Myocyte (in vitro differentiated cells): ENCODE measurements at regions not wholly inside any gene's neighbourhood (a gene's known extent, or its start where the extent isn't known, plus 50 kb on each side); places are given as distances from the start of the nearest gene placed in this dataset.
"Not testable (repeated sequence)": the region's sequence is repeated elsewhere in the genome, so short reads cannot be mapped to it uniquely, and the experiment has no call there.

Experiments
- DNase-seq: peaks from one replicate; pipeline ENCODE4 v3.0.0-alpha.2; 2012; ENCODE audit warnings: low read depth

DNA sequence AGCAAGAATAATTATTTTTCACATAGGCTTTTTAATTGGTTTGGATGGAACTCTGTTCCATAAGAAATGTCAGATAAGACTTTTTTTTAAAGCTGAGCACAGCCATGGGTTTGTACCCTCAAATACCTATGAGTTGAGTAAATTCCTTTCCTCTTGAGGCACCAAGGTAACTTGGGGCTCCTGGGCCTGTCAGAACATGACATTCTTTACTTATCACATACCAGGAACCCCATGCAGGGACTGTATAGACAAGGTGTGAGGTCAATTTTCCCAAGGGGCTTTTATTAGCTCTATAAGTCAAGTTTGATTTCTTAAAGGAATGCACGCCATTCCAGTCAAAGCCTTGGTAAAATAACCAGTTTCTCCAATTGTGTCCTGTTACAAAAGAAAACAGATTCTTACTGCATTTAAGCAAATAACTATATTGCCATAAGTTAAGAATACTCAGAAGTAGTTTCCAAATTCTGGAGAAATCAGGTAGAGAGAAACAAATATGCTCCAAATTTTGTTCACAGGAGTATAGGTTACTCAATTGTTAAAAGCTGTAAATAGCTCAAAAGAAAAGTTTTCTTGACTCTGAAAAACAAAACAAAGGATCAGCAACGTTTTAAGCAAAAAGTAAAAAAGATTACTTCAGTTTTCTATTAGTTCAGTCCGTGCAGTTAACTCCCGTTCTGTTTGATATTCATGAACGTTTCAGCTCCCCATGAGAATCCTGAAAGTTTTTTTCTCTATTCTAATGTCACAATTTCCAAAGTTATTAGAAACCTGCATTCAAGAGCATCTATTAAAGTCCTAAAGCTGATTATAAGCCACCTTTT lies 167.5 kb upstream of the NAMPT start:
- DNase-seq = no peak

DNA sequence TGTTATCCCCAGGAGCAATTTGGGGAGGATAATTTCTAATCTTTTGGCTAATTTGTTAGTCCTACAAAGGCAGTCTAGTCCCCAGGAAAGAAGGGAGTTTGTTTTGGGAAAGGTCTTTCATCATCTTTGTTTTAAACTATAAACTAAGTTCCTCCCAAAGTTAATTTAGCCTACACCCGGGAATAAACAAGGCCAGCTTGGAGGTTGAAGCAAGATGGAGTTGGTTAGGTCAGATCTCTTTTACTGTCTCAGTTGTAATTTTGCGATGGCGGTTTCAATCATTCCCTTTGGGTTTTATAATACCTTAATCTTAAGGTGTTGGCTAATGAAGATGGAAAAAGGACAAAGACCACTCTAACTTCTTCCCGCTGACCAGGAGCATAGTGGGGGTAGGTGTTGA lies 166.4 kb upstream of the NAMPT start:
- no peak for DNase-seq

DNA sequence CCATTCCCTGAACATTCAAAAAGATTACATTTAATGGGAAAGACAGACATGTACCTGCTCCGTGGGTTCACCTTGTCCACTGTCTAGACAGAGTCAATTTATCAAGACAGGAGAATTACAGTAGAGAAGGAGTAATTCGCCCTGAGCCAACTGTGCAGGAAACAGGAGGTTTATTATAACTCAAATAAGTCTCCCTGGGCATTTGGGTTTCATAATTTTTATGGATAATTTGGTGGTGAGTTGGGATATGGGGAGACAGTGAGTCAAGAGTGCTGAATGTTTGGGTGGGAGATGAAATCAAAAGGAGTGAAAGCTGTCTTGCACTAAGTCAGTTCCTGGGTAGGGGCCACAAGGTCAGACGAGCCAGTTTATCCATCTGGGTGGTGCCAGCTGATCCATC lies 165.9 kb upstream of the NAMPT start:
- DNase-seq = no peak

DNA sequence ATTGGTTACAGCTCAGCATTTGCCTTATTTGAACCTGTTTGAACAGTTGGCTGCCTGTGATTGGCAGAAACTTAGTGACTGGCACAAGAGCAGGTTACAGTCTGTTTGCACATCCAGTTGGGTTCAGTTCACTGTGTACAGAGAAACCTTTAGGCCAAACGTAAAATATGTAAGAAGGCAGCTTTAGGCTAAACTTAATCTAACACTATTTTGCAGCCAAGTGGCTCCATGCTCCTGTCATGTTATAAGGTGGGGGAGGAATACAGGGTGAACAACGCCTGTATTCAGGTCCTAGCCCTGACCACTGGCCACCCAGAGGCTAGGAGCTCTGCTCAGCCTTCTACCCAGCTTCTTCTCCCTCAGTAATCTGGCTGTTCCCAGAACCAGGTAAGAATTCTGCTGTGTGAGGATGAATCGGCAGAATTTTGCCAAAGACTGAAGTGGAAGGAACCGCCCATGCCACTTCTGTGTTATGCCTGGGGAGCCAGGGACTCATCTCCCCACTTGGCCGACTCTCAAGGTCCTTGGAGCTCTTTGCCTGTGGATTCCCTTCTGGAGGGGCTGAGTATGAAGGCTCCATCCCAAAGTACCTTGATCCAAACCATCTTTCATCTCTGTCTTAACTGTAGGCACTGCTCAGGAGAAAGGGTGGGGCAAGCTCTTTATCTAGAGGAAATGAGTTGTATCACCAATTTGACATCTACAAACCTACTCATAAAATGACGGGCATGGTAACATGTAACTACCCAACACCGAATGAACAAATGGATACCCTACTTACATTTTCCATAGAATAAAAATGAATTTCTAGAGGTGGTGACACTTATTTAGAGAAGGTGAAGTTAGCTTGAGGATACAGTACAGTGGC lies 164.4 kb upstream of the NAMPT start:
- DNase-seq = no peak

DNA sequence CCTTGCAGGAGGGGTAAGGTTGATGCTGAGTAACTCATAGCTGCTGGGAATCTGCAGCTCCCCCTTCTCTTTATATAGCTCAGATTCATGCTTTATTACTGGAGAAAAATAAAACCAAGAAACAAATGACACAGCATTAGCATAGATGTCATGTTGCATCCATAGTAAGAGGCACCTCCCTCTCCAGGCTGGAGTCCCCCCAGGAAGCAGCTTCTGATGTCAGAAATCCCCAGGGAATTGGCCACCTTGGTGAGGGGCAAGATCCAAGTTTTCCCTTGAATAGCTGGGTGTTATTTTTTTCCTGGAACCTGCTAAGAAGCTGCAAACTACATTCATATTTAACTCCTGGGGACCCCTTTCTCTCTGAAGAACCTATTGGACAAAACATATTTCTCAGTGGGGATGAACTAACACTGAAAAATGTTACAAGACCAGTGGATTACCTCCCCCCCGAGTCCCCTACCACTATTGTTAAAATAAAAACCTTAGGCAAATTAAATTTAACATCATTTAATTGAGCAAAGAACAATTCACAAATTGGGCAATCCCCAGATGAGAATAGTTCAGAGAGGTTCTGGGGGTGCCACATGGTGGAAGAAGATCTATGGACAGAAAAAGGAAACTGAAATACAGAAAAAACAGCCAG lies 163.7 kb upstream of the NAMPT start:
- DNase-seq = no peak

DNA sequence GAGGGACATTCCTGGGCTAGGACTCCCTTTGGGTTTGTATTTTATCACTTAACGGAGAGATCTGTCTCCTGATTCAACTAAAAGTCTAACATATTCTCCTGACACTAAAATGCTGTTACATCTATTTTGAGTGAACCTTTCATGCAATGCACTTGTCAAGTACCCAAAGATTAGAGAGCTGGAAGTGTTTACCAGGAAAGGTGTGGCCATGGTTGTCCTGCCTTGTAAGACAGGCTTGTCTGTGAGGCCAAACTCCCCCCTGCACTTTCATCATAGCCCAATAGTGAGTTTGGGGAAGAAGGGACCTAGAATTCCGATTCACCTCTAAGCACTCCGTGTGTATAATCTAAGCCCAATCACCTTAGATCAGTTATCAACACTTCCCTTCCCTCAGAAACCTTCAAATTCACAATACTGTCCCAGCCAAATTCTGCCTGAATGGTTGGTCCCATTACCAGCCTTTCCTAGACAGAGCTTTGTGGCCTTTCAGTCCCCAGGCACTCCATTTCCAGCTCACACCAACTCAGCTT lies 162.6 kb upstream of the NAMPT start:
- no peak for DNase-seq

DNA sequence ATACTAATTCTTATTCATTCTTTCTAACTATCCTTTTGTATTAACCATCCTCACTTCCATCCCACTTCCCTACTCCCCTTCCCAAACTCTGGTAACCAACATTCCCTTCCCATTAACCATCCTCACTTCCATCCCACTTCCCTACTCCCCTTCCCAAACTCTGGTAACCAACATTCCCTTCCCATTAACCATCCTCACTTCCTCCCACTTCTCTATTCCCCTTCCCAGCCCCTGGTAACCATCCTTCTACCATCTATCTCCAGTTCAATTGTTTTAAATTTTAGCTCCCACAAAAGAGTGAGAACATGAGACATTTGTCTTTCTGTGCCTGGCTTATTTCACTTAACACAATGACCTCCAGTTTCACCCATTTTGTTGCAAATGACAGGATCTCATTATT lies 160.6 kb upstream of the NAMPT start:
- DNase-seq = not testable (repeated sequence)

DNA sequence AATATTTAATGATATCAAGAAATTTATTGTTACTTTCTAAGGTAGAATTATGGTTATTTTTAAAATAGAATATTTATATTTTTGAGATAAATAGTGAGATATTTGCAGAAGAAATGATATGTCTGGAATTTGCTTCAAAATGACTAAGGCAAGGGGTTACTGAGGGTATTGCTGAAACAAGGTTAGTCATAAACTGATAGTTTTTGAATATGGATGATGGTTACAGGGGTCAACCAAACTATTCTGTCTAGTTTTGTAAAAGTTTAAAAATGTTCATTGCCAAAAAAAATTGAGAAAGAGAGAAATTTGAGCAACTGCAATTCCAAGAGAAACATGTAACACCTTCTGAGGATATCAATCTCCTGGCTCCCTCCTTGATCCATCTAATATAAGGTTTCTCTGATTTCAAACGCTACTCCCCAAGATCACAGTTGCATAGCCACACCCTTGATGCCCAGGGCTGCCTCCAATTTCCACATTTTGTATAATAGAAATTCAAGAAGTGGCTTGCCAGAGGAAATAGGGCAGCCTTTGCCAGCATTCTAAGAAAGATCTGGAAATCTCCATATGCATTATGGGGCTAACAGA lies 159.4 kb upstream of the NAMPT start:
- DNase-seq = no peak

DNA sequence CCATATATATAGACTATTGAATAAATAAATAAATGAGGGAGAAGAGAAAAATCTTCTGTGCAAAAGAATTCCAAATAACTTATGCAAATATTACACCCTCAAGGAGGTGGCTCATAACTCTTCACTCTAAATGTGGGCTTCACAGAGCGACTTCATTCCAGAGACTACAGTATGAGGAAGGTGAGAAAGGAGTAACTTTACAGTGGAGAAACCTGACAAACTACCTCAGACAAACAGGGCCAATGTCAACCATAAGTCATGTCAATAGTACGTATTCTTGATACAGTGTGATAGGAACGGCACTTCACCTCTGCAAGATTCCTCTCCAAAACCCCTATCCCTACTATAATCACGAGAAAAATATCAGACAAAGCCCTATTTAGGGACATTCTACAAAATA lies 158.4 kb upstream of the NAMPT start:
- DNase-seq = no peak

DNA sequence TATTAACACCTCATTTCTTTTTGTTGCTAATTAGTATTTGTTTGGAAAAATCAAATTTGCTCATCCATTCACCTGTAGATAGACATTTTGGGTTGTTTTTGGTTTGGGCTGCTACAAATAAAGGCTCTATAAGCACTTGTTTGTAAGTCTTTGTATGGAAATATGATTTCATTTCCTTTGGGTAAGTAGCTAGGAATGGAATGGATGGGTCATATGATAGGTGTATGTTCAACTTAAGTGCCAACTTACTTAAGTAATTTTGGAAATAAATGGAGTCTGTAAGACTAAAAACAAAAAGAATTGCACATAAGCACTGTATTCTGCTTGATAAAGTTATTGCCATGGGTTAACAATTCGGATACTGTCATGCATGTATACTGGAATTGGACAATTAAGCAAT lies 157.7 kb upstream of the NAMPT start:
- no peak for DNase-seq

DNA sequence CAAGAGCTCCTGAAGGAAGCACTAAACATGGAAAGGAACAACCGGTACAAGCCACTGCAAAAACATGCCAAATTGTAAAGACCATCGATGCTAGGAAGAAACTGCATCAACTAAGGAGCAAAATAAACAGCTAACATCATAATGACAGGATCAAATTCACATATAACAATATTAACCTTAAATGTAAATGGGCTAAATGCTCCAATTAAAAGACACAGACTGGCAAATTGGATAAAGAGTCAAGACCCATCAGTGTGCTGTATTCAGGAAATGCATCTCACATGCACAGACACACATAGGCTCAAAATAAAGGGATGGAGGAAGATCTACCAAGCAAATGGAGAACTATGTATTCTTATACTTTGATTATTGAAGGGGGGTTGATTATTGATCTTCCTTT lies 156.6 kb upstream of the NAMPT start:
- not testable (repeated sequence) for DNase-seq

DNA sequence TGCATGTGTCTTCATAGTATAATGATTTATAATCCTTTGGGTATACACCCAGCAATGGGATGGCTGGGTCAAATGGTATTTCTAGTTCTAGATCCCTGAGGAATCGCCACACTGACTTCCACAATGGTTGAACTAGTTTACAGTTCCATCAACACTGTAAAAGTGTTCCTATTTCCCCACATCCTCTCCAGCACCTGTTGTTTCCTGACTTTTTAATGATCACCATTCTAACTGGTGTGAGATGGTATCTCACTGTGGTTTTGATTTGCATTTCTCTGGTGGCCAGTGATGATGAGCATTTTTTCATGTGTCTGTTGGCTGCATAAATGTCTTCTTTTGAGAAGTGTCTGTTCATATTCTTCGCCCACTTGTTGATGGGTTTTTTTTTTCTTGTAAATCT lies 152.2 kb upstream of the NAMPT start:
- DNase-seq = not testable (repeated sequence)

DNA sequence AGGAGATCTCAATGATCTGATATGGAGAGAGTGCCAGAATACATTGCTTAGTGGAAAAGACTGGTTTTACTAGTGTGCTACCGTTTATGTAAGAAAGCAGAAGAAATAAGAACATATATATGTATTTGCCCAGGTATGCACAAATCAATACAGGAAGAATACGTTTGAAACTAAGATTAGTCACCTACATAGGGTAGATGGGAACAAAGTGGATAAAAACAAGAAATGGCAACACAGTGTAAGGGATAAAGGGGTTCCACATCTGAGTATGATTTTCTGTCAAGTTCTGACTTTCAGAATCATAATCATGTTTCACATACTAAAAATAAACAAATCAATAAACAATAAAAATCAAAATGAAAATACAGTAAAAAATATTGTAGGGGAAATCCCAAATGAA lies 148.6 kb upstream of the NAMPT start:
- DNase-seq = no peak

DNA sequence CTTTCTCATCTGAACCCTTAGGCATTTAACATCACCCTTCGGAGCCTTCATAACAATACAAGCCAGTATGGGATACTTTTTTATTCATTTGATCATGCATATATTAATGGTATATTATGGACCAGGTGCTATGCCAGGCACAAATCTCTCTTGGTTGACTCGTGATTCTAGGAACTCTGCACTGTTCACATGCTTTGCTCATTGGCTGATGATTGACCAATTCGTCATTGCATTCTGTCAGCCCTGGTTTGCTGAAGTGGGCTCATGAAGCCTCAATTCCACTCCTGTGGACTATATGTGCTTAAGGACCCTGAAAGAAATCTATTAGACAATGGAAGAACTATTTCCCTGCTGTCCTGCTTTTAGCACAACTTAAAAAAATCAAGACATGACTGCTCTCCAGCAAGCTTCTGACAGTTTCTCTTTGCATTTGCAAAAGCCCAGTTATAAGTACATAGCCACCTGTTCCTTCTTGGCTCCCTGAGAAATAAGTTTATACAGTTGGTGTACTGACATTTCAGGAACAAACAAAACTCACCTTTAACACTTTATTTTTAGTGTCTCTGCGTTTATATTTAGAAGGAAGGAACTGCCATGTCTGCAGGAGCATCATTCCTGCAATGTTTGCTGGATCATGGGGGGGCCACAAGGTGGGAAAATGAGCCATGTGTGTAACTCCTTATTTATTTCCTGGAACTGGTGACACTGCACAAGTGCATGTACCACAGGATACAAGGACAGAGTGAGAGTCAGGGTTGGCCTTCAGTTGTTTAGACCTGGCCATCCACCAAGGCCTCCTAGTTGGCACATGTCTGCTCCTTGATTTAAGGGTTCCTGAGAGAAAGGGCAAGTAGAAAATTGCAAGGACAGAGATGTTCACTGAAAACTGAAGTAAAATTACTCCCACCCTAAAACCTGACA lies 146.0 kb upstream of the NAMPT start:
- no peak for DNase-seq

DNA sequence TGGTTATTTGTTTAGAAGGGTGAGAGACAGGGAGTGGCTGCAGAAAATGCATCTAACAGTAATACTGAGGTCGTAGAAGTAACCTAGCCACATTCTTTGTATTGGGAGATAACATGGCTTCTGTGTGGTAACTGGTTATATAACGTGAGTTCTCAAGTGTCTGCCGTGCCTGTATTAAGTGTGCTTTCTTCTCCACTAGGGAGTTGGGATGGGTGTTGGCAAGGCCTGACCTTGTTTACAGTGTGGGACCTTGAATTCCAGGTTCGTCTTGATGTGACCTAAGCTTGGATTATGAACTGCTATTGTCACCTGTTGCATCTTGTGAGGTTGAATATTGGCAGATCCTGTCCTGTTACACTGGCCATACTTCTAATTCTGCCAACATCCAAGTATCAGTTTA lies 145.3 kb upstream of the NAMPT start:
- DNase-seq = no peak

DNA sequence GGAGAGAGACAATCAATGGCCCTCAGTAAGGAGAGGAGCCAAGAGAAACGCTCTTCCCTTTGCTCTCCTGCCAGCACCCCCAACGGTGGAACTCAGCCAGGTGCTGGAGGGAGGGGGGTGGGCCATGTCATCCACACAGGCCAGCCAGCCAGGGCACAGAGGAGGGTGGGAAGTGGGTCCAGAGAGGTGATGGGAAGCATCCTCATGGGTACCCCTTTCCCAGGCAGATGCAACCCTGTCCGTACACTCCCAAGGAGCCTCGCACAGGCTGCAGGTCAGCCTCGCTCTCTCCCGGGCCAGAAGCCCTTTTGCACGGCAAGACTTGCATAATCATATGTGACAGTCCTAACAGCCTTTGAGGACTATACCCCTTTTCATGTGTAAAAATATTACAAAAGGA lies 142.0 kb upstream of the NAMPT start:
- no peak for DNase-seq

DNA sequence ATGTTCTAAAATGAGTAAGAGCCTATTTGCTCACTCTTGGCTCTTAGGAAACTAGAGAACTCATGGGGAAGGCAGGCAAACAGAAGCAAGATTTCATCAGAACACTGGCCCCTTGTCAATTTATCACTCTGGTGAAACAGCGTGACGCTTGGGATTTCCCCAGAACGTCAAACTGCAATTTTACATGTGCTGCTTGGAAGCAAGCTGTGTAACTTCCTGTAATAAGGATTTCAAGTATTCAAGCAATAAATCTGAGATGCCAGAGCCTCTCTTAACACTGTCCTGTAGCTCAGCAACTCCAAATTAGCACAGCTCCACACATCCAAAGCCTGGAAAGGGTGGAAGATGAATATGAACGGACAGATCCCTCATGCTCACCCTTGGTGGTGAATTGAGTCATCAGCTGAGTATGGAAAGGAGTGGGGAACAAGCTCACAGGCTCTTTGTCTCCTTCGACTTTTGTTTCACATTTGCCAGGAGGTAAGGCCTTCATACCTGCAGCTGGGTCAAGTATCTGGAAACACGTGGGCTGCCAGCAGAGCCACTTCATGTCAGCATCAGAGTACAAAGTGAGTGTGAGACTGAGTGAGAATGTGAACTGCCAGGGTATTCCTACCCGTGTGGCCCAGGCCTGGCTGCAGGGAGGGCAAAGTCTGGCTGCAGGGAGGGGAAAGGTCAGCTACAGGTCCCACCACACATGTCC lies 140.4 kb upstream of the NAMPT start:
- DNase-seq = peak; percentile 86

DNA sequence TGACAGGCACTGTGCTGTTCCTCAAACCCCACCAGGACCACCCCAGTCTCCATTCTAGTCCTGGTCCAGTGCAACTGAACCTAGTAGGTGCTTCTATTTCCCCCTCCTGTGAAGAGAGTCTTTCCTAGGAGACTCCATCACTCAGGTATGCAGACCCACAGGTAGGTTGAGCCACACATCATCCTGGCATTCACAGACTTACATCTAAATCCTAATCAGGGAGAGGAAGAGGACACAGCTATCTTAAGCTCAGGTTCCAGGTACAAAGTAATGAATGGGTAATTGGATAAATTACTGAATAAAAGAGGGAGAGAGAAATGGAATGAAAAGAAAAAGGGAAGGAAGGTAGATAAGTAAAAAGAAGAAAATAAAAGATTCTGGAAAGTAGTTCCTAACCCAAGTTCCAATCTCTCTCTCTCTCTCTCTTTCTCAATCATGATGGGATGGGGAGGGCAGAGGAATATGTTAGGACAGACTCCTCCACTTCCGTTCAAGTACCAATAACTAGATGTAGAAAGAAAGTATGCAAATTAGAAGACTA lies 139.8 kb upstream of the NAMPT start:
- DNase-seq = no peak

DNA sequence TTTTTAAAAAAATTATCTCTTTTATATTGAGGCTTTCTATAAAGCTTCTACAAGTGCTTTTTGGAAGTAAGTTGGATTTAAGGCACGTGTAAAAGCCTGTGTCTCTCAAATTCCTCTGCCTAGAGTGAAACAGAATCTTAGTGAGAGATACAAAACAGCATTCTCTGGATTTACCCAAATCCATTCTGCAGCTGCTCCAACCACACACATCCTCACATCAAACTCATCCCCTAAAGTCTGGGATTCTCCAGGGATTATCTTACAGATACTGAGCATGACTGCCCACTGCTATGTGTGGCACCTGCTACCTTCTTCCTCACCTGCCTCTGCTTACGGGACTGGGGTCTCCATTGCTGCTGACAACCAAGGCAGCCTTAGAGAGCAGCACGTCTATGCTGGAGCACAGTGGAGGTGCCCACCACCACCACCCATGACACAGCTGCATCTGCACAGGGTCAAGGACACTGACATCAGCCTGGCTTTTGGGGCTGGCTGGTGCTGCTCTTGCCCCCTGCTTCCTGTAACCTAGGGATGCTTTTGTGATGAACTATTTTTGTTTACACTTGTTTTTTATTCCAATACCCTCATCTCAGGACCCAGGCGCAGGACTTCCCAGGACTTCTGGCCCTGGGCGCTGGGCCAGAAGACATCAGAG lies 139.2 kb upstream of the NAMPT start:
- DNase-seq = peak; percentile 68
